ENCODE measurements at regions not wholly inside any gene's neighbourhood (a gene's known extent, or its start where the extent isn't known, plus 50 kb on each side); places are given as distances from the start of the nearest gene placed in this dataset.

DNA sequence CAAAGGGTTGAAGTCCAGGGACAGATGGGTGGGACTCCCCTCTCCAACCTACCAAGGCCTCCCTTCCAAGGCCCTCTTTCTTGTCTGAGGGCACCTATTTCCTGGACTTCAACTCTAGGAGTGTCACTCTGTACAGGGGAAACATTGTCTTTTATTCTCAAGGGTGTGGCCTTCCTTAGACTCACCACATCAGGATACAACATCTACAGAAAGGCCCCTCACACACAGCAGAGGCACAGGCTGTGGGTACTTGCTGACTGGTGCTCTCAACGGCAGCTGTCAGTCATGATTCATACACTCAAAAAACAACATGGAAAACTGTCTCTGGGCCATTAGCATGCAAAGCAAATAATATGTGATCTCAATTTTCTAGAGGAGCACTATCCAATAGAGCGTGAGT, 78.0 kb downstream of the RCN1 start:
- Histone ChIP-seq H3K27ac (ENCODE audit: extremely low read depth, low read depth, low read length) (no peak overlapping the region), H3K36me3 (ENCODE audit: control insufficient read depth in 2 of 2, insufficient read depth in 1 of 2, low read length in 2 of 2) (no peaks in the 10 kb centered on the region), H3K4me3 (ENCODE audit: low read depth, low read length) (no peak overlapping the region), H3K4me1 (ENCODE audit: control insufficient read depth, insufficient read depth, low read length) (no peaks in the 10 kb centered on the region), H3K9me3 (ENCODE audit: control insufficient read depth, insufficient read depth, low read depth, low read length) (no peaks in the 10 kb centered on the region)
- POLR2A ChIA-PET: no interaction called here
- CTCF ChIA-PET: interaction anchor here (0.6 to 0.8 kb wide), 2 partner anchors 117 to 248 kb away, joined by 3 to 4 read pairs; no protein-coding TSS in a partner anchor
- no peak for TF ChIP-seq ZNF2 (tag by site-specific recombination; IDR thresholded peaks at IDR 0.05)
- TF ChIP-seq ZNF132 (tag by site-specific recombination; IDR thresholded peaks at IDR 0.05; ENCODE audit: borderline replicate concordance): no peak
- TF ChIP-seq GLI2 (tag by site-specific recombination; IDR thresholded peaks at IDR 0.05; ENCODE audit: borderline replicate concordance, low read depth): no peak
- TF ChIP-seq, protein P1, sequence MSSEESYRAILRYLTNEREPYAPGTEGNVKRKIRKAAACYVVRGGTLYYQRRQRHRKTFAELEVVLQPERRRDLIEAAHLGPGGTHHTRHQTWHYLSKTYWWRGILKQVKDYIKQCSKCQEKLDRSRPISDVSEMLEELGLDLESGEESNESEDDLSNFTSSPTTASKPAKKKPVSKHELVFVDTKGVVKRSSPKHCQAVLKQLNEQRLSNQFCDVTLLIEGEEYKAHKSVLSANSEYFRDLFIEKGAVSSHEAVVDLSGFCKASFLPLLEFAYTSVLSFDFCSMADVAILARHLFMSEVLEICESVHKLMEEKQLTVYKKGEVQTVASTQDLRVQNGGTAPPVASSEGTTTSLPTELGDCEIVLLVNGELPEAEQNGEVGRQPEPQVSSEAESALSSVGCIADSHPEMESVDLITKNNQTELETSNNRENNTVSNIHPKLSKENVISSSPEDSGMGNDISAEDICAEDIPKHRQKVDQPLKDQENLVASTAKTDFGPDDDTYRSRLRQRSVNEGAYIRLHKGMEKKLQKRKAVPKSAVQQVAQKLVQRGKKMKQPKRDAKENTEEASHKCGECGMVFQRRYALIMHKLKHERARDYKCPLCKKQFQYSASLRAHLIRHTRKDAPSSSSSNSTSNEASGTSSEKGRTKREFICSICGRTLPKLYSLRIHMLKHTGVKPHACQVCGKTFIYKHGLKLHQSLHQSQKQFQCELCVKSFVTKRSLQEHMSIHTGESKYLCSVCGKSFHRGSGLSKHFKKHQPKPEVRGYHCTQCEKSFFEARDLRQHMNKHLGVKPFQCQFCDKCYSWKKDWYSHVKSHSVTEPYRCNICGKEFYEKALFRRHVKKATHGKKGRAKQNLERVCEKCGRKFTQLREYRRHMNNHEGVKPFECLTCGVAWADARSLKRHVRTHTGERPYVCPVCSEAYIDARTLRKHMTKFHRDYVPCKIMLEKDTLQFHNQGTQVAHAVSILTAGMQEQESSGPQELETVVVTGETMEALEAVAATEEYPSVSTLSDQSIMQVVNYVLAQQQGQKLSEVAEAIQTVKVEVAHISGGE (tag by site-specific recombination; conservative IDR thresholded peaks at IDR 0.05; ENCODE audit: low read depth): no peak
- TF ChIP-seq, protein P2, sequence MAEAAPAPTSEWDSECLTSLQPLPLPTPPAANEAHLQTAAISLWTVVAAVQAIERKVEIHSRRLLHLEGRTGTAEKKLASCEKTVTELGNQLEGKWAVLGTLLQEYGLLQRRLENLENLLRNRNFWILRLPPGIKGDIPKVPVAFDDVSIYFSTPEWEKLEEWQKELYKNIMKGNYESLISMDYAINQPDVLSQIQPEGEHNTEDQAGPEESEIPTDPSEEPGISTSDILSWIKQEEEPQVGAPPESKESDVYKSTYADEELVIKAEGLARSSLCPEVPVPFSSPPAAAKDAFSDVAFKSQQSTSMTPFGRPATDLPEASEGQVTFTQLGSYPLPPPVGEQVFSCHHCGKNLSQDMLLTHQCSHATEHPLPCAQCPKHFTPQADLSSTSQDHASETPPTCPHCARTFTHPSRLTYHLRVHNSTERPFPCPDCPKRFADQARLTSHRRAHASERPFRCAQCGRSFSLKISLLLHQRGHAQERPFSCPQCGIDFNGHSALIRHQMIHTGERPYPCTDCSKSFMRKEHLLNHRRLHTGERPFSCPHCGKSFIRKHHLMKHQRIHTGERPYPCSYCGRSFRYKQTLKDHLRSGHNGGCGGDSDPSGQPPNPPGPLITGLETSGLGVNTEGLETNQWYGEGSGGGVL (tag by site-specific recombination; IDR thresholded peaks at IDR 0.05): no peak
- TF ChIP-seq, protein P3, sequence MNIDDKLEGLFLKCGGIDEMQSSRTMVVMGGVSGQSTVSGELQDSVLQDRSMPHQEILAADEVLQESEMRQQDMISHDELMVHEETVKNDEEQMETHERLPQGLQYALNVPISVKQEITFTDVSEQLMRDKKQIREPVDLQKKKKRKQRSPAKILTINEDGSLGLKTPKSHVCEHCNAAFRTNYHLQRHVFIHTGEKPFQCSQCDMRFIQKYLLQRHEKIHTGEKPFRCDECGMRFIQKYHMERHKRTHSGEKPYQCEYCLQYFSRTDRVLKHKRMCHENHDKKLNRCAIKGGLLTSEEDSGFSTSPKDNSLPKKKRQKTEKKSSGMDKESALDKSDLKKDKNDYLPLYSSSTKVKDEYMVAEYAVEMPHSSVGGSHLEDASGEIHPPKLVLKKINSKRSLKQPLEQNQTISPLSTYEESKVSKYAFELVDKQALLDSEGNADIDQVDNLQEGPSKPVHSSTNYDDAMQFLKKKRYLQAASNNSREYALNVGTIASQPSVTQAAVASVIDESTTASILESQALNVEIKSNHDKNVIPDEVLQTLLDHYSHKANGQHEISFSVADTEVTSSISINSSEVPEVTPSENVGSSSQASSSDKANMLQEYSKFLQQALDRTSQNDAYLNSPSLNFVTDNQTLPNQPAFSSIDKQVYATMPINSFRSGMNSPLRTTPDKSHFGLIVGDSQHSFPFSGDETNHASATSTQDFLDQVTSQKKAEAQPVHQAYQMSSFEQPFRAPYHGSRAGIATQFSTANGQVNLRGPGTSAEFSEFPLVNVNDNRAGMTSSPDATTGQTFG (tag by site-specific recombination; IDR thresholded peaks at IDR 0.05; ENCODE audit: borderline replicate concordance): no peak
- no peak for TF ChIP-seq ZNF350 (tag by site-specific recombination; IDR thresholded peaks at IDR 0.05)
- TF ChIP-seq, protein P4, sequence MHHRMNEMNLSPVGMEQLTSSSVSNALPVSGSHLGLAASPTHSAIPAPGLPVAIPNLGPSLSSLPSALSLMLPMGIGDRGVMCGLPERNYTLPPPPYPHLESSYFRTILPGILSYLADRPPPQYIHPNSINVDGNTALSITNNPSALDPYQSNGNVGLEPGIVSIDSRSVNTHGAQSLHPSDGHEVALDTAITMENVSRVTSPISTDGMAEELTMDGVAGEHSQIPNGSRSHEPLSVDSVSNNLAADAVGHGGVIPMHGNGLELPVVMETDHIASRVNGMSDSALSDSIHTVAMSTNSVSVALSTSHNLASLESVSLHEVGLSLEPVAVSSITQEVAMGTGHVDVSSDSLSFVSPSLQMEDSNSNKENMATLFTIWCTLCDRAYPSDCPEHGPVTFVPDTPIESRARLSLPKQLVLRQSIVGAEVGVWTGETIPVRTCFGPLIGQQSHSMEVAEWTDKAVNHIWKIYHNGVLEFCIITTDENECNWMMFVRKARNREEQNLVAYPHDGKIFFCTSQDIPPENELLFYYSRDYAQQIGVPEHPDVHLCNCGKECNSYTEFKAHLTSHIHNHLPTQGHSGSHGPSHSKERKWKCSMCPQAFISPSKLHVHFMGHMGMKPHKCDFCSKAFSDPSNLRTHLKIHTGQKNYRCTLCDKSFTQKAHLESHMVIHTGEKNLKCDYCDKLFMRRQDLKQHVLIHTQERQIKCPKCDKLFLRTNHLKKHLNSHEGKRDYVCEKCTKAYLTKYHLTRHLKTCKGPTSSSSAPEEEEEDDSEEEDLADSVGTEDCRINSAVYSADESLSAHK (tag by site-specific recombination; IDR thresholded peaks at IDR 0.05): no peak
- TF ChIP-seq ZNF10 (tag by site-specific recombination; IDR thresholded peaks at IDR 0.05): no peak
- TF ChIP-seq, protein P5, sequence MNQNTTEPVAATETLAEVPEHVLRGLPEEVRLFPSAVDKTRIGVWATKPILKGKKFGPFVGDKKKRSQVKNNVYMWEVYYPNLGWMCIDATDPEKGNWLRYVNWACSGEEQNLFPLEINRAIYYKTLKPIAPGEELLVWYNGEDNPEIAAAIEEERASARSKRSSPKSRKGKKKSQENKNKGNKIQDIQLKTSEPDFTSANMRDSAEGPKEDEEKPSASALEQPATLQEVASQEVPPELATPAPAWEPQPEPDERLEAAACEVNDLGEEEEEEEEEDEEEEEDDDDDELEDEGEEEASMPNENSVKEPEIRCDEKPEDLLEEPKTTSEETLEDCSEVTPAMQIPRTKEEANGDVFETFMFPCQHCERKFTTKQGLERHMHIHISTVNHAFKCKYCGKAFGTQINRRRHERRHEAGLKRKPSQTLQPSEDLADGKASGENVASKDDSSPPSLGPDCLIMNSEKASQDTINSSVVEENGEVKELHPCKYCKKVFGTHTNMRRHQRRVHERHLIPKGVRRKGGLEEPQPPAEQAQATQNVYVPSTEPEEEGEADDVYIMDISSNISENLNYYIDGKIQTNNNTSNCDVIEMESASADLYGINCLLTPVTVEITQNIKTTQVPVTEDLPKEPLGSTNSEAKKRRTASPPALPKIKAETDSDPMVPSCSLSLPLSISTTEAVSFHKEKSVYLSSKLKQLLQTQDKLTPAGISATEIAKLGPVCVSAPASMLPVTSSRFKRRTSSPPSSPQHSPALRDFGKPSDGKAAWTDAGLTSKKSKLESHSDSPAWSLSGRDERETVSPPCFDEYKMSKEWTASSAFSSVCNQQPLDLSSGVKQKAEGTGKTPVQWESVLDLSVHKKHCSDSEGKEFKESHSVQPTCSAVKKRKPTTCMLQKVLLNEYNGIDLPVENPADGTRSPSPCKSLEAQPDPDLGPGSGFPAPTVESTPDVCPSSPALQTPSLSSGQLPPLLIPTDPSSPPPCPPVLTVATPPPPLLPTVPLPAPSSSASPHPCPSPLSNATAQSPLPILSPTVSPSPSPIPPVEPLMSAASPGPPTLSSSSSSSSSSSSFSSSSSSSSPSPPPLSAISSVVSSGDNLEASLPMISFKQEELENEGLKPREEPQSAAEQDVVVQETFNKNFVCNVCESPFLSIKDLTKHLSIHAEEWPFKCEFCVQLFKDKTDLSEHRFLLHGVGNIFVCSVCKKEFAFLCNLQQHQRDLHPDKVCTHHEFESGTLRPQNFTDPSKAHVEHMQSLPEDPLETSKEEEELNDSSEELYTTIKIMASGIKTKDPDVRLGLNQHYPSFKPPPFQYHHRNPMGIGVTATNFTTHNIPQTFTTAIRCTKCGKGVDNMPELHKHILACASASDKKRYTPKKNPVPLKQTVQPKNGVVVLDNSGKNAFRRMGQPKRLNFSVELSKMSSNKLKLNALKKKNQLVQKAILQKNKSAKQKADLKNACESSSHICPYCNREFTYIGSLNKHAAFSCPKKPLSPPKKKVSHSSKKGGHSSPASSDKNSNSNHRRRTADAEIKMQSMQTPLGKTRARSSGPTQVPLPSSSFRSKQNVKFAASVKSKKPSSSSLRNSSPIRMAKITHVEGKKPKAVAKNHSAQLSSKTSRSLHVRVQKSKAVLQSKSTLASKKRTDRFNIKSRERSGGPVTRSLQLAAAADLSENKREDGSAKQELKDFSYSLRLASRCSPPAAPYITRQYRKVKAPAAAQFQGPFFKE (tag by site-specific recombination; IDR thresholded peaks at IDR 0.05; ENCODE audit: borderline replicate concordance): no peak
- TF ChIP-seq ZXDB (tag by site-specific recombination; IDR thresholded peaks at IDR 0.05): no peak
- TF ChIP-seq, protein P6, sequence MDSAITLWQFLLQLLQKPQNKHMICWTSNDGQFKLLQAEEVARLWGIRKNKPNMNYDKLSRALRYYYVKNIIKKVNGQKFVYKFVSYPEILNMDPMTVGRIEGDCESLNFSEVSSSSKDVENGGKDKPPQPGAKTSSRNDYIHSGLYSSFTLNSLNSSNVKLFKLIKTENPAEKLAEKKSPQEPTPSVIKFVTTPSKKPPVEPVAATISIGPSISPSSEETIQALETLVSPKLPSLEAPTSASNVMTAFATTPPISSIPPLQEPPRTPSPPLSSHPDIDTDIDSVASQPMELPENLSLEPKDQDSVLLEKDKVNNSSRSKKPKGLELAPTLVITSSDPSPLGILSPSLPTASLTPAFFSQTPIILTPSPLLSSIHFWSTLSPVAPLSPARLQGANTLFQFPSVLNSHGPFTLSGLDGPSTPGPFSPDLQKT (IDR thresholded peaks at IDR 0.05; ENCODE audit: borderline replicate concordance, low read depth, low read length): no peak
- TF ChIP-seq RBAK (tag by site-specific recombination; IDR thresholded peaks at IDR 0.05): no peak
- no peak for TF ChIP-seq MZF1 (tag by site-specific recombination; IDR thresholded peaks at IDR 0.05; ENCODE audit: borderline replicate concordance)
- TF ChIP-seq, protein P7, sequence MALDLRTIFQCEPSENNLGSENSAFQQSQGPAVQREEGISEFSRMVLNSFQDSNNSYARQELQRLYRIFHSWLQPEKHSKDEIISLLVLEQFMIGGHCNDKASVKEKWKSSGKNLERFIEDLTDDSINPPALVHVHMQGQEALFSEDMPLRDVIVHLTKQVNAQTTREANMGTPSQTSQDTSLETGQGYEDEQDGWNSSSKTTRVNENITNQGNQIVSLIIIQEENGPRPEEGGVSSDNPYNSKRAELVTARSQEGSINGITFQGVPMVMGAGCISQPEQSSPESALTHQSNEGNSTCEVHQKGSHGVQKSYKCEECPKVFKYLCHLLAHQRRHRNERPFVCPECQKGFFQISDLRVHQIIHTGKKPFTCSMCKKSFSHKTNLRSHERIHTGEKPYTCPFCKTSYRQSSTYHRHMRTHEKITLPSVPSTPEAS (tag by site-specific recombination; IDR thresholded peaks at IDR 0.05): no peak
- TF ChIP-seq ZNF785 (tag by site-specific recombination; IDR thresholded peaks at IDR 0.05): no peak

All from HEK293 (cell line).